Ectodermal cell (in vitro differentiated cells): ENCODE measurements at regions not wholly inside any gene's neighbourhood (a gene's known extent, or its start where the extent isn't known, plus 50 kb on each side); places are given as distances from the start of the nearest gene placed in this dataset.

Experiments
- H3K27ac ChIP-seq: 2 replicates; pipeline ENCODE4 v1.7.0; 2013; ENCODE audit warnings: mild to moderate bottlenecking, low read depth, low read length; ENCODE audit not compliant: insufficient read depth, poor library complexity, severe bottlenecking
- H3K27me3 ChIP-seq: 2 replicates; pipeline ENCODE4 v1.7.0; 2013; ENCODE audit warnings: mild to moderate bottlenecking, low read length; ENCODE audit not compliant: insufficient read depth, control insufficient read depth, poor library complexity, severe bottlenecking
- H3K36me3 ChIP-seq: one replicate; pipeline ENCODE4 v1.7.0; 2013; ENCODE audit warnings: low read length; ENCODE audit not compliant: control insufficient read depth, insufficient read depth
- H3K4me1 ChIP-seq: one replicate; pipeline ENCODE4 v1.7.0; 2013; ENCODE audit warnings: low read length; ENCODE audit not compliant: control insufficient read depth, insufficient read depth
- H3K4me3 ChIP-seq: 2 replicates; pipeline ENCODE4 v1.7.0; 2013; ENCODE audit warnings: low read depth, low read length, control low read depth; ENCODE audit not compliant: insufficient read depth
- H3K9me3 ChIP-seq: 2 replicates; pipeline ENCODE4 v1.7.0; 2013; ENCODE audit warnings: mild to moderate bottlenecking, low read length, moderate library complexity; ENCODE audit not compliant: control insufficient read depth
- WGBS, 2 experiments: methylation state at CpG; one replicate each; pipeline ENCODE4 v1.1.7; 2013; ENCODE audit warnings: missing lambda C conversion rate in 2 of 2; 5-methylcytosine and 5-hydroxymethylcytosine counted together

DNA sequence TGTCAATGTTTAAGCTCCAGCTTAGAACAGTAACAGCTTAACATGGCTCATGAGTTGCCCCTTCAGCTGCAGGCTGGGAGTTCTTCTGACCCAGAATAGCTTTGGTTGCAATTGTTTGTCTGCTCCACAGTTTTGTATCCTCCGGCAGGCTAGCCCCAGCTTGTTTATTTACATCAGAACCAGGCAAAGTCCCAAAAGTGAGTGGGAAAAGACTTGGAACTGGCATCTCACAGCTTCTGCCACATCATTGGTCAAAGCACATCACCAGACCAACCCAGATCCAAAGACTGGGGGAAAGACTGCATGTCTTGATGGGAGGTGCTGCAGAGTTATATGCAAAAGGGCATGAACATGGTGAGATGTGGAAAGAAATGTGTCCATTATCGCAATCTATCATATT, 231.2 kb upstream of the CPEB2 start:
- Histone ChIP-seq H3K36me3 (no peaks in the 10 kb centered on the region), H3K9me3 (no peaks in the 10 kb centered on the region), H3K4me3 (no peak overlapping the region), H3K27ac (no peak overlapping the region), H3K27me3 (no peaks in the 10 kb centered on the region), H3K4me1 (peaks cover 11% of the 10 kb centered on the region)
- WGBS, 2 experiments: 68 to 80% methylated on average over 2 of the region's 2 CpGs

DNA sequence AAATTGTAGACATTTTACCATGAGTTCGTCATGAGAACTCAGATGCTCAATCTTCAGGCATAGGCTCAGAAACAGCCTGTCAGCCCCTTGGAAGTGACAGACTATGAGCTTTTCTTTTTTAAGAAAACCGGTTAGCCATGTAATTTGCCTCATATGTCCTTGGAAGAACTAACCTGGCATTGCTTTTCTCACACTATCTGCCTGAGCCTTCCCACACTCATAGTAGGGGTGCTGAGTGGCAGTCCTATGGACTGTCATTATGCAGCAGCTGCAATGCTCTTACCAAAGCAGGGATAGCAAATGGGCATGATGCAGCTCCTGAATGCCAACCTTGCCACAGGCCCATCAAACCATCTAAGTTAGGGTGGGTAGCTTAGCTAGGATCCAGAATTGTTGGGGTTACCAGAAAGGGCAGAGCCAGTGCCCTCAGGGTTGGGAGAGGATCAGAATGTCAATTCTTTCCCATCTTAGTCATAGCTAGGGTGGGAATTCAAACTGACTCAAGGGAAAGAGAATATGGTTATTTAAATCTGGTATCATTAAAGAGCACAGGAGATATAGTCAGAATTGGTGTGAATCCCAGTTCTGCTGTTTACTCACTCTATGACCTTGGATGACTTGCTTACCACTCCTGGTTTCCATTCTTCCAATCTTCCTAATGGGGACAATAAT, 230.6 kb upstream of the CPEB2 start:
- H3K4me1 ChIP-seq: peaks cover 11% of the 10 kb centered on the region
- H3K27ac ChIP-seq: no peak overlapping the region
- no peaks in the 10 kb centered on the region for H3K36me3 ChIP-seq
- no peaks in the 10 kb centered on the region for H3K27me3 ChIP-seq
- no peaks in the 10 kb centered on the region for H3K9me3 ChIP-seq
- 91 to 98% methylated on average over 2 of the region's 2 CpGs for WGBS, 2 experiments
- H3K4me3 ChIP-seq: no peak overlapping the region

DNA sequence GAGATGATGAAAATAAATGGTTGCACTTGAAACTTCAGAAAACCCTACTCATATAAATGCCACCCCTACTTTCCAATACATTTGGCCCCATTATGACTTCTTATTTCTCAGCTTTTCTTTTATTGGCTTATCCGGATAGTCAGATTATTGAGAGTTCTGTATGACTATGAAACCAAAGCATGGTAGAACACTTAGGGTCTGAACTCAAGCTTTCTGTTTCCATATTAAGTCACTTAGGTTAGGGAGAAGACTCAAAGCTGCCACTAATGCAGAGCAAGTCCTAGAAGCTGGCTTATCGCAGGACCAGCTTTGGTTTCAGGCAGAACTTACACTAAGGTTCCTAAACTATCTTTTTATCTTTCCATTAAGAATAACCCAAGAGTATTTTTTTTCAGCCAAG, 229.9 kb upstream of the CPEB2 start:
- H3K4me1 ChIP-seq: peaks cover 11% of the 10 kb centered on the region
- no peak overlapping the region for H3K27ac ChIP-seq
- no peaks in the 10 kb centered on the region for H3K27me3 ChIP-seq
- no peak overlapping the region for H3K4me3 ChIP-seq
- no peaks in the 10 kb centered on the region for H3K36me3 ChIP-seq
- H3K9me3 ChIP-seq: no peaks in the 10 kb centered on the region
- WGBS, 2 experiments: 92 to 96% methylated on average over 2 of the region's 2 CpGs

DNA sequence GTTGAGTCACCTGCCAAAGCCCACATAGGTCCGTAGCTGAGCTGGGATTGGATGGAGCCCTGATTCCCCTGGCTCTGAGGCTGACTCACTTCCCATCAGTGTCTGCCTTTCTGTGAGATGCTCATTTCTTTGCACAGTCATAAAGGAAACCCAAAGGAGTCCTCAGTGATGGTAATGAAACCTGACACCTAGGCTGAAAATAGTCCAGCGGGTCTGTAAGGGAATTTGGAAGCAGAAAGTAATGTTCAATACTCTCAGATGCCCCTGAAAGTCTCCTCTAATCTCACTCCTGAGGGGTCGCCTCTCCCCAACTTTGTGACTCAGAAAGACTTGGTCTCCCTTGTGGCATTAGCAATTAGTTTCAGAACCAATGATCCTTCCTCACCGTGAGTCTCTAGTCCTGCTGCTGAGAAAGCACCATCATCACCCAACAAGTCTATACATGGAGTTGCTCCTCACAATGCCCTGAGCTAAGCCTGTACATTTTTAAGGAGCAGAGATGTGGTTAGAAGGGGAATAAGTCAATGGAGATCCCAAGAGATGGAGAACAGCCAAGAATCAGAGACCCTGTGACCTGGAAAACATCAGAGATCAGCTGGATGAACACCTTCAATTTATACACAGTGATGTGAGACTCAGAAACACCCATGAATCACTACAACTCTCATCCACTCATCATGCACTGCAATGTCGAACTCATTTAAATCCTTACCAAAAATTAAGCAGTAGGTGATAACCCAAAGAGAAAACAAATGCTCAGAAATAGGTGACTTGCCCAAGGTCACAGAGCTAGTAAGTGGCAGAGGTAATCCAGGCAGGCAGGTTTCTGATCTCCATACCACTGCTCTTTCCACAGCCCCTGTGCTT, 219.0 kb upstream of the CPEB2 start:
- WGBS, 2 experiments: 70 to 73% methylated on average over 5 of the region's 5 CpGs
- no peaks in the 10 kb centered on the region for H3K27me3 ChIP-seq

DNA sequence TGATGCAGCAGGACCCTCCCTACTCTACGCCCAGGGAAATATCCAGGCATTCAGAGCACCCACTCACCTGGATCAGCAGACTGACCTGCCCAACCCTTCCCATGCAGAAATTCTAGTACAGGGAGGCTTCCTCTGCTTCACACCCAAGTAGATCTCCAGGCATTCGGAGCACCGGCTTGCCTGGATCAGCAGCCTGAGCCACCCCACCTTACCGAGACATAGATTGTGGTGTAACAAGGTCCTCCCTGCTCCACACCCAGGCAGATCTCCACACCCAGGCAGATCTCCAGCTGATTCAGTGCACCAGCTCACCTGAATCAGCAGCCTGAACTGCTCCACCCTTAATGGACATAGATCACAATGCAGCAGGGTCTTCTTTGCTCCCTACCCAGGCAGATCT, 215.1 kb upstream of the CPEB2 start:
- Histone ChIP-seq H3K36me3 (no peaks in the 10 kb centered on the region), H3K4me1 (no peaks in the 10 kb centered on the region), H3K27ac (no peak overlapping the region), H3K9me3 (no peaks in the 10 kb centered on the region), H3K4me3 (no peak overlapping the region), H3K27me3 (no peaks in the 10 kb centered on the region)
- WGBS, 2 experiments: 71 to 73% methylated on average over 4 of the region's 4 CpGs

More for the DNA sequence above, 219.0 kb upstream of the CPEB2 start:
- H3K36me3 ChIP-seq: no peaks in the 10 kb centered on the region
- H3K9me3 ChIP-seq: no peaks in the 10 kb centered on the region
- no peak overlapping the region for H3K27ac ChIP-seq
- H3K4me1 ChIP-seq: no peaks in the 10 kb centered on the region
- H3K4me3 ChIP-seq: no peak overlapping the region

DNA sequence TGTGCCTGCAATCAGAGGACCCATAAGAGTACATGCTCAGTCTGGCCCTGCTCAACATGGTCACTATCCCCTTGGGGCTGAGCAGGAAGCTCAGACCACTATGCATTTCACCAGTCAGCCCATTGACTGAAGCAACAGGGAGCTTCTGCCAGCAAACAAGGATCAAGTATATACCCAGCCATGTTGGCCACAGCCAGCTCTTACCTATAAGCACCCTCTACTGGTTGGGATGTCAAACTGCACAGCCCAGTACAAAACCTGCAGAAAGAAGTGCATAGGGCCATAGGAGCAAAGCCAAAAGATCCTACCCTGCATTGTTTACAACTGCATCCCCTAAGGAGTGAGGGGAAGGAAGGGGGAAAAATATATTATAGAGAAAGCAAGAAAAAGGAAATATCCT, 214.4 kb upstream of the CPEB2 start:
- H3K4me1 ChIP-seq: no peaks in the 10 kb centered on the region
- H3K27ac ChIP-seq: no peak overlapping the region
- H3K9me3 ChIP-seq: no peaks in the 10 kb centered on the region
- no peak overlapping the region for H3K4me3 ChIP-seq
- no peaks in the 10 kb centered on the region for H3K27me3 ChIP-seq
- no peaks in the 10 kb centered on the region for H3K36me3 ChIP-seq

DNA sequence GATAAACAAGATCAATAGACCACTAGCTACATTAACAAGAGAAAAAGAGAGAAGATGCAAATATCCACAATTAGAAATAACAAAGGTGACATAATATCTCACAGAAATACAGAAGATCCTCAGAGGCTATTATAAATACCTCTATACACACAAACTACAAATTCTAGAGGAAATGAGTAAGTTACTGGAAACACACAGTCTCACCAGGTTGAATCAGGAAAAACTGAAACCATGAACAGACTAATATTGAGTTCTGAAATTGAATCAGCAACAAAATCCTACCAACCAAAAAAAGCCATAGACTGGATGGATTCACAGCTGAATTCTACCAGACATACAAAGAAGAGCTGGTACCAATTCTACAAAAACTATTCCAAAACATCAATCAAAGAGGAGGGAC, 211.8 kb upstream of the CPEB2 start:
- Histone ChIP-seq H3K36me3 (no peaks in the 10 kb centered on the region), H3K4me3 (no peak overlapping the region), H3K4me1 (no peaks in the 10 kb centered on the region), H3K27me3 (no peaks in the 10 kb centered on the region), H3K9me3 (no peaks in the 10 kb centered on the region), H3K27ac (no peak overlapping the region)

DNA sequence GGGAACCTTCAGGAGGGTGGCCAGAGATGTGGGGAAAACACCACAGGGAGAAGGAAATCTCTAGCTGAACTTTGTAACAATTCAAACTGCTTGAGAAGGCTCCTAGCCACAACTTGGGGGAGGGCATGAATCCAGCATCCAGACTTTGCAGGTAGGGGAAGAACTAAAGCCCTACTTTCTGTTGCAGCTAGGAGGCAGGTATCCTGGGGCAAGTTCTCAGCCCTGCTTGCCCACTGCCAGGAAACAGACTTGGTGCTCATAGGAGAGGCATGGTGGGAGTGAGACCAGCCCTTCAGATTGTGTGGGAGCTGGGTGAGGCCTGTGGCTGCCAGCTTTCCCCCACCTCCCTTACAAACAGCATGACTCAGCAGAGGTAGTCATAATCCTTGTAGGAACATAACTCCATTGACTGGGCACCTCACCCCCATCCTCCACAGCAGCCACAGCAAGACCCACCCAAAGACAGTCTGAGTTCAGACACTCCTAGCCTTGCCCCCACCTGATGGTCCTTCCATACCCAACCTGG, 209.5 kb upstream of the CPEB2 start:
- H3K27me3 ChIP-seq: no peaks in the 10 kb centered on the region
- no peak overlapping the region for H3K4me3 ChIP-seq
- H3K27ac ChIP-seq: no peak overlapping the region
- H3K36me3 ChIP-seq: no peaks in the 10 kb centered on the region
- no peaks in the 10 kb centered on the region for H3K4me1 ChIP-seq
- no peaks in the 10 kb centered on the region for H3K9me3 ChIP-seq

DNA sequence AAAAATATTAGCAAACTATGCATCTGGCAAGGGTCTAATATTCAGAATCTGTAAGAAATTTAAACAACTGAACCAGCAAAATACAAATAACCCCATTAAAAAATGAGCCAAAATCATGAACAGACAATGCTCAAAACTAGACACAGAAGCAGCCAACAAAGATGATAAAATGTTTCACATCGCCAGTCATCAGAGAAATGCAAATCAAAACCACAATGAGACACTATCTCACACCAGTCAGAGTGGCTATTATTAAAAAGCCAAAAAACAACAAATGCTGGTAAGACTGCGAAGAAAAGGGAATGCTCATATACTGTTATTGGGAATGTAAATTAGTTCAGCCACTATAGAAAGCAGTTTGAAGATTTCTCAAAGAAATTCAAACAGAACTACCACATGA, 201.3 kb upstream of the CPEB2 start:
- no peak overlapping the region for H3K4me3 ChIP-seq
- H3K4me1 ChIP-seq: no peaks in the 10 kb centered on the region
- WGBS, 2 experiments: 88 to 97% methylated on average over 1 to 2 of the region's 2 CpGs
- H3K27ac ChIP-seq: no peak overlapping the region
- H3K27me3 ChIP-seq: no peaks in the 10 kb centered on the region
- H3K36me3 ChIP-seq: no peaks in the 10 kb centered on the region
- no peaks in the 10 kb centered on the region for H3K9me3 ChIP-seq

DNA sequence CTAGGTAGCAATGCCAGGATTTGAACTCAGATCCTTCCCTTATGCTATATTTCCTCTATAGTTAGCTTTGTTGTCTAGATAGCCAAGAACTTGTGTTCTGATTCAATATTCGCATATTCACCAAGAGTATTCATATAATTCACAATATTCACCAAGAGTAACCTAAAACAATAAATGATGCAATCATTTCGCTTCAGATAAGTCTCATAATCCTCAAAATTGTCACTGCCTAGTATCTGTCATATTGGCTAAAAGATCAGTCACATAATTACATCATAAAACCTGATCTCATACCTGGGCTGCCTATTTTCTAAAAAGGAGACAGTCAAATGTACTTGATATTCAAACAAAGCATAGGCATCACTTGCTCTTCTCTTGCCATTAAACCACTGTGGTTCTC, 199.7 kb upstream of the CPEB2 start:
- Histone ChIP-seq H3K27ac (no peak overlapping the region), H3K4me3 (no peak overlapping the region), H3K9me3 (no peaks in the 10 kb centered on the region), H3K4me1 (no peaks in the 10 kb centered on the region), H3K36me3 (no peaks in the 10 kb centered on the region), H3K27me3 (no peaks in the 10 kb centered on the region)
- 90 to 93% methylated on average over 2 of the region's 2 CpGs for WGBS, 2 experiments
